ENCODE measurements at regions not wholly inside any gene's neighbourhood (a gene's known extent, or its start where the extent isn't known, plus 50 kb on each side); places are given as distances from the start of the nearest gene placed in this dataset.

GRCh38 chr3:187618722-187619121 is 51.5 kb downstream of the SST start:
- no peak for TF ChIP-seq CTCF (IDR thresholded peaks at IDR 0.05; ENCODE audit: low read depth, low read length, missing control alignments)
- no peak for DNase-seq (ENCODE audit: extremely low read depth, low read depth)
- H3K4me3 ChIP-seq (replicated peaks; ENCODE audit: low read depth, low read length): no peak overlapping the region

- no peak overlapping the region for H3K4me3 ChIP-seq (replicated peaks; ENCODE audit: low read depth, low read length)
- DNase-seq (ENCODE audit: extremely low read depth, low read depth): no peak
- no peak for TF ChIP-seq CTCF (IDR thresholded peaks at IDR 0.05; ENCODE audit: low read depth, low read length, missing control alignments)
Observed at GRCh38 chr3:187617213-187617612, 53.0 kb downstream of the SST start.

GRCh38 chr3:187616307-187616972 is 53.8 kb downstream of the SST start:
- peak; percentile 30 for DNase-seq (ENCODE audit: extremely low read depth, low read depth)
- TF ChIP-seq CTCF (IDR thresholded peaks at IDR 0.05; ENCODE audit: low read depth, low read length, missing control alignments): peak; percentile 78
- no peak overlapping the region for H3K4me3 ChIP-seq (replicated peaks; ENCODE audit: low read depth, low read length)

GRCh38 chr3:187615630-187616029 is 54.6 kb downstream of the SST start:
- TF ChIP-seq CTCF (IDR thresholded peaks at IDR 0.05; ENCODE audit: low read depth, low read length, missing control alignments): no peak
- no peak overlapping the region for H3K4me3 ChIP-seq (replicated peaks; ENCODE audit: low read depth, low read length)
- no peak for DNase-seq (ENCODE audit: extremely low read depth, low read depth)

GRCh38 chr3:187612656-187613055 is 57.5 kb downstream of the SST start:
- DNase-seq (ENCODE audit: extremely low read depth, low read depth): no peak
- H3K4me3 ChIP-seq (replicated peaks; ENCODE audit: low read depth, low read length): no peak overlapping the region
- TF ChIP-seq CTCF (IDR thresholded peaks at IDR 0.05; ENCODE audit: low read depth, low read length, missing control alignments): no peak

GRCh38 chr3:187610981-187611511 is 59.1 kb downstream of the SST start:
- no peak overlapping the region for H3K4me3 ChIP-seq (replicated peaks; ENCODE audit: low read depth, low read length)
- TF ChIP-seq CTCF (IDR thresholded peaks at IDR 0.05; ENCODE audit: low read depth, low read length, missing control alignments): no peak
- no peak for DNase-seq (ENCODE audit: extremely low read depth, low read depth)

- no peak for TF ChIP-seq CTCF (IDR thresholded peaks at IDR 0.05; ENCODE audit: low read depth, low read length, missing control alignments)
- DNase-seq (ENCODE audit: extremely low read depth, low read depth): no peak
- H3K4me3 ChIP-seq (replicated peaks; ENCODE audit: low read depth, low read length): no peak overlapping the region
Observed at GRCh38 chr3:187594272-187594671, 75.9 kb downstream of the SST start.

Measured in HFF-Myc (cell line).